Endothelial cell of umbilical vein (primary cell): ENCODE measurements at regions not wholly inside any gene's neighbourhood (a gene's known extent, or its start where the extent isn't known, plus 50 kb on each side); places are given as distances from the start of the nearest gene placed in this dataset.

ENCODE experiments used
- BruUV-seq: library from RNA; stranded (reverse); fragments of 400-500 nt; replicated peaks from 2 replicates; lab custom pipeline; 2021; lab: Mats Ljungman, UMichigan
- CTCF ChIA-PET: fragments of 300-600, 350-600 bp; sonication (Branson Sonifier 250); formaldehyde crosslinking; loops from one replicate; lab custom pipeline; 2021; ENCODE audit warnings: antibody characterized with exemption, inconsistent platforms; lab: Charles Lee
- POLR2A ChIA-PET: fragments of 300-600, 350-600 bp; sonication (Branson Sonifier 250); formaldehyde crosslinking; loops from one replicate; lab custom pipeline; 2021; ENCODE audit warnings: antibody characterized with exemption, inconsistent platforms; lab: Charles Lee
- DNase-seq: peaks from one replicate; pipeline ENCODE4 v3.0.0-alpha.2; 2011; ENCODE audit warnings: low read depth, low spot score
- FAIRE-seq: peaks from 2 replicates; lab custom pipeline; 2011; peaks lifted over from hg19 to GRCh38; lab: Jason Lieb, UNC
- H2AFZ ChIP-seq: 2 replicates; pipeline ENCODE4 v1.6.0; 2012; ENCODE audit warnings: low read depth, low read length, control low read depth, inconsistent platforms
- H3K27ac ChIP-seq: 2 replicates; pipeline ENCODE4 v1.5.1; 2011; ENCODE audit warnings: low read depth, mild to moderate bottlenecking, control low read depth, low read length, moderate library complexity; ENCODE audit not compliant: insufficient read depth
- H3K27me3 ChIP-seq, 2 experiments: 2 replicates each; pipeline versions ENCODE4 v1.6.0 to v1.6.1; 2011; ENCODE audit warnings: low read length in 2 of 2, mixed read lengths in 1 of 2; ENCODE audit not compliant: control insufficient read depth in 2 of 2, insufficient read depth in 2 of 2
- H3K36me3 ChIP-seq, 2 experiments: 2 replicates in 1 of 2; 3 replicates in 1 of 2; pipeline ENCODE4 v1.5.1; 2011; ENCODE audit warnings: low read length in 2 of 2, mild to moderate bottlenecking in 1 of 2, moderate library complexity in 1 of 2; ENCODE audit not compliant: control insufficient read depth in 2 of 2, insufficient read depth in 2 of 2; ENCODE audit errors: extremely low read depth in 1 of 2
- H3K4me1 ChIP-seq: 3 replicates; pipeline ENCODE4 v1.5.1; 2011; ENCODE audit warnings: mild to moderate bottlenecking, low read length; ENCODE audit not compliant: control insufficient read depth, insufficient read depth; ENCODE audit errors: extremely low read depth
- H3K4me2 ChIP-seq: 2 replicates; pipeline ENCODE4 v1.6.1; 2011; ENCODE audit warnings: low read length, control low read depth, mixed read lengths; ENCODE audit not compliant: insufficient read depth
- H3K4me3 ChIP-seq, 3 experiments: fragments of 200-600 bp in 1 of 3; sonication (generic), shearing (Covaris generic) in 1 of 3; replicated peaks in 1 of 3; 2 replicates each; pipeline ENCODE4 v1.5.1; 2011 to 2016; ENCODE audit warnings: control low read depth in 3 of 3, low read length in 3 of 3, mild to moderate bottlenecking in 2 of 3, inconsistent platforms in 1 of 3, low read depth in 1 of 3, moderate library complexity in 1 of 3; ENCODE audit not compliant: insufficient read depth in 1 of 3
- H3K79me2 ChIP-seq: 2 replicates; pipeline ENCODE4 v1.6.0; 2012; ENCODE audit warnings: low read length, inconsistent platforms; ENCODE audit not compliant: control insufficient read depth, insufficient read depth
- H3K9ac ChIP-seq: replicated peaks from 2 replicates; pipeline ENCODE3; 2011; ENCODE audit warnings: low read length, control low read depth; ENCODE audit not compliant: insufficient read depth; ENCODE audit errors: extremely low read depth
- H3K9me1 ChIP-seq: replicated peaks from 3 replicates; pipeline ENCODE4 v1.6.0; 2011; ENCODE audit warnings: mild to moderate bottlenecking, low read length; ENCODE audit not compliant: control insufficient read depth, insufficient read depth; ENCODE audit errors: extremely low read depth
- H3K9me3 ChIP-seq: replicated peaks from 2 replicates; pipeline ENCODE4 v1.5.1; 2012; ENCODE audit warnings: low read length, inconsistent platforms; ENCODE audit not compliant: control insufficient read depth, insufficient read depth
- H4K20me1 ChIP-seq: replicated peaks from 2 replicates; pipeline ENCODE3; 2011; ENCODE audit warnings: mild to moderate bottlenecking, low read length; ENCODE audit not compliant: control insufficient read depth, insufficient read depth; ENCODE audit errors: extremely low read depth
- CTCF ChIP-seq, 2 donors: IDR thresholded peaks; 1 replicate in 1 of 2; 2 replicates in 1 of 2; pipeline ENCODE4 v1.5.1; 2011; ENCODE audit warnings: low read length in 2 of 2, mild to moderate bottlenecking in 2 of 2, moderate library complexity in 2 of 2, control low read depth in 1 of 2, inconsistent platforms in 1 of 2, low read depth in 1 of 2; ENCODE audit not compliant: insufficient read depth in 1 of 2; ENCODE audit errors: extremely low read depth in 1 of 2
- EZH2 ChIP-seq: IDR thresholded peaks from 2 replicates; pipeline ENCODE4 v1.6.1; 2012; ENCODE audit warnings: borderline replicate concordance, low read depth, mild to moderate bottlenecking, moderate library complexity, low read length, inconsistent platforms; ENCODE audit not compliant: severe bottlenecking
- FOS ChIP-seq: IDR thresholded peaks from 2 replicates; pipeline ENCODE4 v1.6.1; 2011; ENCODE audit warnings: mild to moderate bottlenecking, low read length, moderate library complexity, borderline replicate concordance; ENCODE audit not compliant: insufficient read depth
- GATA2 ChIP-seq: IDR thresholded peaks from 2 replicates; pipeline ENCODE4 v1.7.0; 2011; ENCODE audit warnings: low read depth, mild to moderate bottlenecking, moderate library complexity, mixed read lengths, low read length; ENCODE audit not compliant: insufficient read length, insufficient read depth
- JUN ChIP-seq: IDR thresholded peaks from 2 replicates; pipeline ENCODE4 v1.6.1; 2011; ENCODE audit warnings: borderline replicate concordance, low read depth; ENCODE audit not compliant: insufficient read length, insufficient read depth
- MAX ChIP-seq: IDR thresholded peaks from 2 replicates; pipeline ENCODE4 v1.6.1; 2011; ENCODE audit not compliant: insufficient read depth, insufficient read length
- MYC ChIP-seq: IDR thresholded peaks from one replicate; pipeline ENCODE4 v1.6.1; 2011; ENCODE audit warnings: mild to moderate bottlenecking, low read depth, low read length
- POLR2A ChIP-seq: IDR thresholded peaks from 2 replicates; pipeline ENCODE4 v1.6.1; 2012; ENCODE audit warnings: low read depth, mild to moderate bottlenecking, control low read depth, low read length
- POLR2AphosphoS5 ChIP-seq: IDR thresholded peaks from 2 replicates; pipeline ENCODE4 v1.6.1; 2012; ENCODE audit warnings: low read depth, mild to moderate bottlenecking, control low read depth, low read length, moderate library complexity; ENCODE audit not compliant: insufficient read depth
- dilution Hi-C: fragments of 300-500 bp; cut with MboI; formaldehyde crosslinking; loops from one replicate; pipeline ENCODE4 v1.15.0; 2019; ENCODE audit warnings: low sequenced_read_pairs; ENCODE audit not compliant: extremely low pct_ligation_motif_present
- intact Hi-C: fragments of 100-400 bp; cut with micrococcal nuclease; formaldehyde crosslinking; loops from one replicate; pipeline ENCODE4 v1.10.0; 2022

- H3K4me3 ChIP-seq = no peak overlapping the region
- dilution Hi-C loops = no loop called here
- DNase-seq (no peak), FAIRE-seq (no peak)
- no peaks in the 10 kb centered on the region for H3K9me3 ChIP-seq
- no peaks in the 10 kb centered on the region for H3K36me3 ChIP-seq
- no TSS peak for BruUV-seq
- intact Hi-C loops = no loop called here
- TF ChIP-seq JUN (no peak), GATA2 (no peak), MAX (no peak), EZH2 (no peak), MYC (no peak), FOS (no peak), CTCF (IDR thresholded peaks at IDR 0.05; ENCODE audit: extremely low read depth in 1 of 2, insufficient read depth in 1 of 2, low read depth in 1 of 2, low read length in 2 of 2) (no peak), POLR2AphosphoS5 (no peak), POLR2A (no peak)
- no peak overlapping the region for H3K4me2 ChIP-seq
- H3K4me1 ChIP-seq = no peaks in the 10 kb centered on the region
- ChIA-PET CTCF (interaction anchor here (0.7 kb wide), 1 partner anchor 834 kb away, joined by 3 read pairs; no protein-coding TSS in a partner anchor), POLR2A (no interaction called here)
- H3K27me3 ChIP-seq = no peaks in the 10 kb centered on the region
- no peak overlapping the region for H3K27ac ChIP-seq
- no peak overlapping the region for H3K9ac ChIP-seq
- H3K9me1 ChIP-seq = no peaks in the 10 kb centered on the region
- no peak overlapping the region for H2AFZ ChIP-seq
- H3K79me2 ChIP-seq = no peaks in the 10 kb centered on the region
- H4K20me1 ChIP-seq = no peaks in the 10 kb centered on the region
These were observed 931.4 kb upstream of the CDH8 start for GRCh38 chr16:62967611-62968010.
